Endodermal cell (in vitro differentiated cells): ENCODE measurements at regions not wholly inside any gene's neighbourhood (a gene's known extent, or its start where the extent isn't known, plus 50 kb on each side); places are given as distances from the start of the nearest gene placed in this dataset.

Experiments
- DNase-seq: peaks from one replicate; pipeline ENCODE4 v3.0.0-alpha.2; 2017
- H3K27ac ChIP-seq: 2 replicates; pipeline ENCODE4 v1.5.1; 2013; ENCODE audit warnings: mild to moderate bottlenecking, low read depth, low read length, moderate library complexity
- H3K27me3 ChIP-seq: 2 replicates; pipeline ENCODE4 v1.6.1; 2013; ENCODE audit warnings: mild to moderate bottlenecking, low read length, moderate library complexity; ENCODE audit not compliant: insufficient read depth, control insufficient read depth, poor library complexity, severe bottlenecking
- H3K36me3 ChIP-seq: 2 replicates; pipeline ENCODE4 v1.7.0; 2013; ENCODE audit warnings: mild to moderate bottlenecking, low read length, moderate library complexity; ENCODE audit not compliant: control insufficient read depth, insufficient read depth
- H3K4me1 ChIP-seq: one replicate; pipeline ENCODE4 v1.7.0; 2013; ENCODE audit warnings: low read length; ENCODE audit not compliant: control insufficient read depth, insufficient read depth
- H3K4me3 ChIP-seq: 2 replicates; pipeline ENCODE4 v1.5.1; 2013; ENCODE audit warnings: mild to moderate bottlenecking, low read length, moderate library complexity
- H3K9ac ChIP-seq: 2 replicates; pipeline ENCODE4 v1.6.1; 2013; ENCODE audit warnings: mild to moderate bottlenecking, low read length, moderate library complexity; ENCODE audit not compliant: poor library complexity, severe bottlenecking; ENCODE audit errors: extremely low read depth
- H3K9me3 ChIP-seq: 2 replicates; pipeline ENCODE4 v1.6.1; 2013; ENCODE audit warnings: mild to moderate bottlenecking, low read length, moderate library complexity; ENCODE audit not compliant: control insufficient read depth
- H3K27ac Mint-ChIP-seq: 2 replicates; pipeline ENCODE4 v1.8.0; 2020; ENCODE audit warnings: mixed read lengths
- H3K27me3 Mint-ChIP-seq: 2 replicates; pipeline ENCODE4 v1.8.0; 2021; ENCODE audit warnings: mild to moderate bottlenecking, mixed read lengths; ENCODE audit not compliant: insufficient read depth
- H3K36me3 Mint-ChIP-seq: 2 replicates; pipeline ENCODE4 v1.8.0; 2020; ENCODE audit warnings: low read depth, mixed read lengths
- H3K4me1 Mint-ChIP-seq: 2 replicates; pipeline ENCODE4 v1.8.0; 2020; ENCODE audit warnings: mixed read lengths
- H3K4me3 Mint-ChIP-seq: 2 replicates; pipeline ENCODE4 v1.8.0; 2020; ENCODE audit warnings: mild to moderate bottlenecking, moderate library complexity, mixed read lengths
- H3K9me3 Mint-ChIP-seq: 2 replicates; pipeline ENCODE4 v1.8.0; 2020; ENCODE audit warnings: mild to moderate bottlenecking, mixed read lengths
- WGBS, 2 experiments: methylation state at CpG; one replicate each; pipeline versions ENCODE4 v1.1.5 to v1.1.7; 2013; ENCODE audit warnings: missing lambda C conversion rate in 2 of 2, mixed read lengths in 1 of 2; ENCODE audit not compliant: insufficient coverage in 1 of 2, insufficient read length in 1 of 2; 5-methylcytosine and 5-hydroxymethylcytosine counted together
- TF ChIP-seq, protein P1 (sequence below): fragments of 200-600 bp; sonication (generic); conservative IDR thresholded peaks from 2 replicates; pipeline ENCODE4 v1.5.0; 2021; ENCODE audit warnings: antibody characterized with exemption, mild to moderate bottlenecking

DNA sequence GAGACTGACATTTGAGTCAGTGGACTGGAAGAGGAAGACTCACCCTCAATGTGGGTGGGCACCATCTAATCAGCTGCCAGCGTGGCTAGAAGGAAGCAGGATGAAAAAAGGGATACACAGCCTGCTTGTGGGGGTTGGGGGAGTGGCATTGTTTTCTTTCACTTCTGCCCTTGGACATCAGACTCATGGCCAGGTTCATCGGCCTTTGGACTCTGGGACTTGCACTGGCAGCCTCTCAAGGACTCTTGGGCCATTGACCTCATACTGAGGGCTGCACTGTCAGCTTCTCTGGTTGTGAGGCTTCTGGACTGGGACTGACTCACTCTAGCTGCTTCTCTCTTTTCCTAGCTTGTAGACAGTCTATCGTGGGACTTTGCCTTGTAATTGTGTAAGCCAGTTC lies 374.9 kb downstream of the TLE1 start:
- Histone ChIP-seq H3K9ac (no peak overlapping the region), H3K9me3 (peaks cover 15% of the 10 kb centered on the region), H3K4me3 (no peak overlapping the region), H3K27me3 (no peaks in the 10 kb centered on the region), H3K36me3 (no peaks in the 10 kb centered on the region), H3K27ac (no peak overlapping the region), H3K4me1 (no peaks in the 10 kb centered on the region)
- no peak for DNase-seq
- peaks cover 36% of the 10 kb centered on the region for H3K9me3 Mint-ChIP-seq
- H3K4me3 Mint-ChIP-seq, result no peak overlapping the region
- H3K4me1 Mint-ChIP-seq, result no peaks in the 10 kb centered on the region
- TF ChIP-seq, protein P1, sequence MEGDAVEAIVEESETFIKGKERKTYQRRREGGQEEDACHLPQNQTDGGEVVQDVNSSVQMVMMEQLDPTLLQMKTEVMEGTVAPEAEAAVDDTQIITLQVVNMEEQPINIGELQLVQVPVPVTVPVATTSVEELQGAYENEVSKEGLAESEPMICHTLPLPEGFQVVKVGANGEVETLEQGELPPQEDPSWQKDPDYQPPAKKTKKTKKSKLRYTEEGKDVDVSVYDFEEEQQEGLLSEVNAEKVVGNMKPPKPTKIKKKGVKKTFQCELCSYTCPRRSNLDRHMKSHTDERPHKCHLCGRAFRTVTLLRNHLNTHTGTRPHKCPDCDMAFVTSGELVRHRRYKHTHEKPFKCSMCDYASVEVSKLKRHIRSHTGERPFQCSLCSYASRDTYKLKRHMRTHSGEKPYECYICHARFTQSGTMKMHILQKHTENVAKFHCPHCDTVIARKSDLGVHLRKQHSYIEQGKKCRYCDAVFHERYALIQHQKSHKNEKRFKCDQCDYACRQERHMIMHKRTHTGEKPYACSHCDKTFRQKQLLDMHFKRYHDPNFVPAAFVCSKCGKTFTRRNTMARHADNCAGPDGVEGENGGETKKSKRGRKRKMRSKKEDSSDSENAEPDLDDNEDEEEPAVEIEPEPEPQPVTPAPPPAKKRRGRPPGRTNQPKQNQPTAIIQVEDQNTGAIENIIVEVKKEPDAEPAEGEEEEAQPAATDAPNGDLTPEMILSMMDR, result no peak
- peaks cover 4% of the 10 kb centered on the region for H3K36me3 Mint-ChIP-seq
- 93 to 96% methylated on average over 2 to 3 of the region's 3 CpGs for WGBS, 2 experiments
- H3K27ac Mint-ChIP-seq, result no peak overlapping the region
- no peaks in the 10 kb centered on the region for H3K27me3 Mint-ChIP-seq

DNA sequence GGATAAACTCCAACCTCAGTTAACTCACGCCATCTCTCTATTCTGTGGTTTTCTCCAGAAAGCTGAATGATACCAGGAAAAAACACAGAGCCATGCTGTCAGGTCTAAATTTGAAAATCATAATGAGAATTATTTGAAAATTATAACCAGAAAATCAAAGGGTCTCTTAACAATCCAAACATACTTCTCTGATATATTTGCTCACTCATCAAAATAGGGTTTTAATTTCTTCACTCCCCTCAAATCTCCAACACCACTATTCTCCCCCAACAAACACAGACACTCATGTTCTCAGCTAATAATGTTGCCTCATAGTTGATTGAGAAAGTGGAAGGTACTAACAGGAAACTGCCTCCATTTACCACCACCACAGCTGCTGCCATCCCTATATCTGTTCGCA lies 375.5 kb downstream of the TLE1 start:
- peaks cover 36% of the 10 kb centered on the region for H3K9me3 Mint-ChIP-seq

DNA sequence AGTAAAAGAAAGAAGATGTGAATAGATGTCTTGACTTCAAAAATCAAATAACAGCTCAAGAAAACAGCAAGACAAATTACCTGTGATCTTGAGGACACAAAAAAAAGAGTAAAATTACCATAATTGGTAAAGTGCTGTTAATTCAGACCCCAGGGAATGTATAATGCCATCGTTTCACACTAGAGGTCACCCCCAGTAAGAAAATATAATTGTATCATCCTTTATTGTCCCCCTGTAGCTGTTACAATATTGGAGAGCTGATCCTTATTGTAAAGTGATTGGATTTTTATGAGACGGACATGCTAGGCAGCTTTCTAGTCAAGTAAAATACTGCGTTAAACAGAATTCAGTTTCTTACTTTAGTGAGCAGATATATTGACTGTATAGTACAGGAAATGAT lies 377.0 kb downstream of the TLE1 start:
- 92% methylated on average over 3 of the region's 3 CpGs; no CpG with 5 or more reads in 1 of the 2 experiments for WGBS, 2 experiments
- H3K4me3 Mint-ChIP-seq, result no peak overlapping the region
- TF ChIP-seq, protein P1, result no peak
- H3K9me3 Mint-ChIP-seq, result peaks cover 35% of the 10 kb centered on the region
- Histone ChIP-seq H3K27ac (no peak overlapping the region), H3K4me1 (no peaks in the 10 kb centered on the region), H3K27me3 (no peaks in the 10 kb centered on the region), H3K9me3 (peaks cover 14% of the 10 kb centered on the region), H3K36me3 (no peaks in the 10 kb centered on the region), H3K4me3 (no peak overlapping the region), H3K9ac (no peak overlapping the region)
- DNase-seq, result no peak
- H3K27ac Mint-ChIP-seq, result no peak overlapping the region
- H3K4me1 Mint-ChIP-seq, result no peaks in the 10 kb centered on the region
- no peaks in the 10 kb centered on the region for H3K27me3 Mint-ChIP-seq
- H3K36me3 Mint-ChIP-seq, result peaks cover 5% of the 10 kb centered on the region

More for the DNA sequence above, 375.5 kb downstream of the TLE1 start:
- no peak overlapping the region for H3K4me3 ChIP-seq
- H3K36me3 ChIP-seq, result no peaks in the 10 kb centered on the region
- H3K27me3 Mint-ChIP-seq, result no peaks in the 10 kb centered on the region
- no peak overlapping the region for H3K27ac Mint-ChIP-seq
- H3K9ac ChIP-seq, result no peak overlapping the region
- H3K27ac ChIP-seq, result no peak overlapping the region
- TF ChIP-seq, protein P1, result no peak
- WGBS, 2 experiments, result 96% methylated on average over 2 of the region's 2 CpGs; no CpG with 5 or more reads in 1 of the 2 experiments
- peaks cover 15% of the 10 kb centered on the region for H3K9me3 ChIP-seq
- H3K4me3 Mint-ChIP-seq, result no peak overlapping the region
- no peaks in the 10 kb centered on the region for H3K4me1 Mint-ChIP-seq
- H3K27me3 ChIP-seq, result no peaks in the 10 kb centered on the region
- no peaks in the 10 kb centered on the region for H3K4me1 ChIP-seq
- no peak for DNase-seq
- peaks cover 4% of the 10 kb centered on the region for H3K36me3 Mint-ChIP-seq
